ENCODE measurements at regions not wholly inside any gene's neighbourhood (a gene's known extent, or its start where the extent isn't known, plus 50 kb on each side); places are given as distances from the start of the nearest gene placed in this dataset.
A peak's percentile ranks its signal among the peaks of the same experiment; 100 is the strongest.

- TF ChIP-seq HNRNPLL (IDR thresholded peaks at IDR 0.05; ENCODE audit: low read depth, low read length, poor library complexity, severe bottlenecking) (peak; percentile 13), ZBTB5 (IDR thresholded peaks at IDR 0.05) (no peak), ELF1 (tag; IDR thresholded peaks at IDR 0.05) (peak; percentile 63; the same call in 1 of the 2 replicates), DIDO1 (tag; IDR thresholded peaks at IDR 0.05; ENCODE audit: low read depth) (peak; percentile 44; the same call in 1 of the 2 replicates), ZNF639 (CRISPR knock-in tag; conservative IDR thresholded peaks at IDR 0.05 in 1 of 2, IDR thresholded peaks at IDR 0.05 in 1 of 2) (0 out of 4 replicates have a peak, but pooled peaks of 1 of the 2 experiments have one; percentile 27), ETV5 (CRISPR knock-in tag; IDR thresholded peaks at IDR 0.05; ENCODE audit: low read depth) (peak; percentile 96), ZNF57 (CRISPR knock-in tag; IDR thresholded peaks at IDR 0.05) (no peak), YBX1 (IDR thresholded peaks at IDR 0.05) (no peak), ZNF583 (CRISPR knock-in tag; IDR thresholded peaks at IDR 0.05) (peak; percentile 89), ZNF212 (CRISPR knock-in tag; IDR thresholded peaks at IDR 0.05) (peak; percentile 78; the same call in 1 of the 2 replicates), HSF4 (CRISPR knock-in tag; IDR thresholded peaks at IDR 0.05; ENCODE audit: borderline replicate concordance) (peak; percentile 64; the same call in 1 of the 2 replicates), GABPB1 (CRISPR knock-in tag; IDR thresholded peaks at IDR 0.05) (peak; percentile 41; the same call in 1 of the 2 replicates), RBM25 (IDR thresholded peaks at IDR 0.05; ENCODE audit: low read depth, low read length, severe bottlenecking) (no peak), HMGXB4 (CRISPR knock-in tag; IDR thresholded peaks at IDR 0.05) (no peak), PREB (CRISPR knock-in tag; IDR thresholded peaks at IDR 0.05) (no peak), MTA3 (IDR thresholded peaks at IDR 0.05; ENCODE audit: borderline replicate concordance) (no peak; the same call in 1 of the 2 replicates), SMARCC2 (IDR thresholded peaks at IDR 0.05; ENCODE audit: low read depth) (peak; percentile 55; the same call in 1 of the 2 replicates), TOE1 (IDR thresholded peaks at IDR 0.05; ENCODE audit: borderline replicate concordance) (peak; percentile 61; the same call in 1 of the 2 replicates), TOE1 (CRISPR knock-in tag; IDR thresholded peaks at IDR 0.05; ENCODE audit: borderline replicate concordance, low read depth) (no peak), SREBF1 (IDR thresholded peaks at IDR 0.05; ENCODE audit: borderline replicate concordance, low read depth, low read length) (no peak)
Observed at GRCh38 chr6:43926634-43927531, 156.9 kb downstream of the VEGFA start (continued).

All from K562 (cell line).